NCI-H510A treated with DMSO at 0.1 percent for 48 hours (cell line): ENCODE measurements at regions not wholly inside any gene's neighbourhood (a gene's known extent, or its start where the extent isn't known, plus 50 kb on each side); places are given as distances from the start of the nearest gene placed in this dataset.

Source experiments
- DNase-seq: peaks from one replicate; lab custom pipeline; 2025; lab: John Stamatoyannopoulos, UW

GRCh38 chr21:32134441-32135130, 144.3 kb downstream of the MIS18A start:
- DNase-seq, result no peak

GRCh38 chr21:32132881-32133280, 146.0 kb downstream of the MIS18A start:
- no peak for DNase-seq

GRCh38 chr21:32132409-32132808, 146.4 kb downstream of the MIS18A start:
- no peak for DNase-seq

GRCh38 chr21:32131960-32132359, 146.9 kb downstream of the MIS18A start:
- peak; percentile 39 for DNase-seq

GRCh38 chr21:32131164-32131563, 147.7 kb downstream of the MIS18A start:
- no peak for DNase-seq

GRCh38 chr21:32130031-32130891, 148.6 kb downstream of the MIS18A start:
- DNase-seq, result no peak

- no peak for DNase-seq
Observed at GRCh38 chr21:32127081-32127480, 151.8 kb downstream of the MIS18A start.

GRCh38 chr21:32122082-32122481, 156.8 kb downstream of the MIS18A start:
- DNase-seq, result no peak

- DNase-seq, result no peak
Observed at GRCh38 chr21:32120230-32120629, 158.6 kb downstream of the MIS18A start.

GRCh38 chr21:32119811-32120210, 159.0 kb downstream of the MIS18A start:
- DNase-seq, result no peak

- DNase-seq, result no peak
Observed at GRCh38 chr21:32119389-32119788, 159.5 kb downstream of the MIS18A start.

- DNase-seq, result no peak
Observed at GRCh38 chr21:32114419-32115035, 164.3 kb downstream of the MIS18A start.

- no peak for DNase-seq
Observed at GRCh38 chr21:32113486-32113885, 165.4 kb downstream of the MIS18A start.

- DNase-seq, result peak; percentile 63
Observed at GRCh38 chr21:32112195-32112594, 166.7 kb downstream of the MIS18A start.

GRCh38 chr21:32108566-32108965, 170.3 kb downstream of the MIS18A start:
- DNase-seq, result no peak

GRCh38 chr21:32103361-32103760, 175.5 kb downstream of the MIS18A start:
- no peak for DNase-seq

GRCh38 chr21:32102426-32102825, 176.4 kb downstream of the MIS18A start:
- DNase-seq, result no peak

- DNase-seq, result no peak
Observed at GRCh38 chr21:32101277-32101676, 177.6 kb downstream of the MIS18A start.

GRCh38 chr21:32100423-32100822, 178.4 kb downstream of the MIS18A start:
- no peak for DNase-seq

GRCh38 chr21:32099812-32100416, 178.9 kb downstream of the MIS18A start:
- DNase-seq, result peak; percentile 6

- peak; percentile 59 for DNase-seq
Observed at GRCh38 chr21:32096411-32096810, 182.4 kb downstream of the MIS18A start.

GRCh38 chr21:32094804-32095203, 184.0 kb downstream of the MIS18A start:
- DNase-seq, result no peak
